H7 (cell line): ENCODE measurements at regions not wholly inside any gene's neighbourhood (a gene's known extent, or its start where the extent isn't known, plus 50 kb on each side); places are given as distances from the start of the nearest gene placed in this dataset.

Experiments used
- DNase-seq: peaks from one replicate; pipeline ENCODE4 v3.0.0; 2012
- H3K27me3 ChIP-seq: 2 replicates; pipeline ENCODE4 v1.6.0; 2011; ENCODE audit warnings: mild to moderate bottlenecking, low read length; ENCODE audit not compliant: control insufficient read depth, insufficient read depth
- H3K36me3 ChIP-seq: replicated peaks from 2 replicates; pipeline ENCODE4 v1.5.1; 2011; ENCODE audit warnings: low read length; ENCODE audit not compliant: control insufficient read depth, insufficient read depth
- H3K4me3 ChIP-seq: 2 replicates; pipeline ENCODE4 v1.5.1; 2011; ENCODE audit warnings: low read depth, mild to moderate bottlenecking, control low read depth, low read length, moderate library complexity; ENCODE audit not compliant: insufficient read depth

DNA sequence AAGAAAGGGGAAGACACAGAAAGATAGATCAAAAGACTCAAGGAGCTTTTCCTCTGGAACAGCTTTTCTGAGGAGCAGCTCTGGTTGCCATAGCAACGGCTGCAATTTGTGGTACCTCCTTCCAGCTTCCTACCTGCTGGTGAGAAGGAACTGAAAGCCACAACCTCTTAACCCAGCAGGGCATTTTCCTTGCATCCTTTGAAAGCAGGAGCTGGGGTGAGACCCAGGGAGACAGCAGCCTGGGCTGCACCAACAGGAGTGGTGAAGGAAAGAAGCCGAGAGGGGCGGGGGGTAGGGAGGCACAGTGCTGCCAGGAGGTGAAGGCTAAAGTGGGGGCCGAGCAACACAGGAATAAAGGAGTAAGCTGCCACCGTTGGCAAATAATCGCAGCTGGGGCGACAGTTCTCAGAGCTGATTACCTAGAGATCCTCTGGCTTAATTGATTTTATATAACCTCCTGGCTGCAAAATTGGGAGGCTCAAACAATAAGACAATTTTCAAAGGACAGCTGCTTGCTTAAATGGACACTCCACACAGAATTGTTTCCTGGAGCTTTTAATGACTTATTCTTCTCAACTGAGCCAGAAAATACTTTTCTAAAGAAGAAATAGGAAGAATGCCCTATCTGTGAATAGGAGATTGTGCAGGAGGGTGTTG, 129.4 kb downstream of the RPAP3 start:
- no peaks in the 10 kb centered on the region for H3K36me3 ChIP-seq
- H3K4me3 ChIP-seq, result no peak overlapping the region
- H3K27me3 ChIP-seq, result no peaks in the 10 kb centered on the region; the same call in 1 of the 2 replicates
- peak; percentile 62 for DNase-seq

GRCh38 chr12:47574252-47575021, 131.4 kb downstream of the RPAP3 start:
- H3K27me3 ChIP-seq, result no peaks in the 10 kb centered on the region; the same call in 1 of the 2 replicates
- H3K4me3 ChIP-seq, result no peak overlapping the region
- DNase-seq, result no peak
- H3K36me3 ChIP-seq, result no peaks in the 10 kb centered on the region

DNA sequence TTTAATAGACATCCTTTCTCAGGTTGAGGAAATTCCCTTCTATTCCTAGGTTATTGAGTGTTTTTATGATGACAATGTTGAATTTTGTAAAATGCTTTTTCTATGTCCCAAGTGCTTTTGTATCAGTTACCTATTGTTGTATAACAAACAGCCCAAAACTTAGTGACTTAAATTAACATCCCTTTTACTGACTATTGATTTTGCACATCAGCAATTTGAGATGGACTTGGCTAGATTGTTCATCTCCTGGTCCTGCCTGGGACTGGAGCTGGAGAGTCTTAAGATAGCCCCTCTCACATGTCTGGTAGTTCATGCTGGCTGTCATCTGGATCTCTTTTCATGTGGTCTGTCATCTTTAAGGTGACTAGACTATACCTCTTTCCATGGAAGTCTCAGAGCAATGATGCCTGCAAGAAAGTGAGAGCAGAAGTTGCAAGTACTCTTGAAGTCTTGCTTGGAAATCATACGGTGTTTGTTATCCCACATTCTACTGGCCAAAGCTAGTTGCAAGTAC, 132.6 kb downstream of the RPAP3 start:
- no peak for DNase-seq
- no peak overlapping the region for H3K4me3 ChIP-seq
- H3K27me3 ChIP-seq, result no peaks in the 10 kb centered on the region; the same call in 1 of the 2 replicates
- no peaks in the 10 kb centered on the region for H3K36me3 ChIP-seq

DNA sequence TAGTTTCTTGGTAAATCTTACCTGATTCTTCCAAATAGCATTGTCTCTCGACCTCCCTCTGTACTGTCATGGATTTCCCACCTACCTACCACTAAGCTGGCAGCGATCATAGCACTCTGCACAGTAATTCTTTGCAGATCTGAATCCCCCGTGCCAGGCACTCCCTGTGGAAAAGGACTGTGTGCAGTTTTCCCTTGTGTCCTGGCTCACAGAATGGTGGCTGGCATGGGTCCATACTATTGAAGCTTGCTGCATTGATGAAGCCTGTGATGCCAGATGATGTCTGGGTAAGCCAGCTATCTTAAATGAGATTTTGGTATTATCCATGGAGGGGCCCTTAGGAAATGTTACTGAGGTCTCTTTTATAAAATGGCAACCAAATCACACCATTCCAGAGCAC, 135.7 kb downstream of the RPAP3 start:
- DNase-seq, result no peak
- Histone ChIP-seq H3K4me3 (no peak overlapping the region), H3K27me3 (no peaks in the 10 kb centered on the region), H3K36me3 (no peaks in the 10 kb centered on the region)

DNA sequence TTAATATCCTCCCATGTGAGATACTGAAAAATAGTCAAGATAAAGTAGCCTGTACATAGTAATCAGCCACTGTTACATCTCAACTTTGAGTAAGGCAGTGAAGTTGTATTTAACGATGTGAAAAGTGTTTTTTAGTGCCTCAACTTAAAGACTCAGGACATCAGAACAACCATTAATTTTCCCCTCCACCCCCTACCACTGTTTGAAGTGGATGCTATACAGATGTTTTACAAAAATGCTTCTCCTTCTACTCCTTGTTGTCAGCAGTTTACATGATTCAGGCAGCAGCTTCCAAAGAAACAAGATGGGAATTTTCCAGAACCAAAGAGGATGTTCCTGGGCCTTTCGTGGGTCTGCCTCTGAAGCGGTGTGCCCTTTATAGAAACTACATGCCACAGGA, 143.6 kb downstream of the RPAP3 start:
- DNase-seq, result no peak
- H3K36me3 ChIP-seq, result no peaks in the 10 kb centered on the region
- no peak overlapping the region for H3K4me3 ChIP-seq
- H3K27me3 ChIP-seq, result no peaks in the 10 kb centered on the region

- DNase-seq, result no peak
- no peaks in the 10 kb centered on the region for H3K36me3 ChIP-seq
- no peaks in the 10 kb centered on the region for H3K27me3 ChIP-seq
- H3K4me3 ChIP-seq, result no peak overlapping the region
Observed at GRCh38 chr12:47561746-47562145, 144.1 kb downstream of the RPAP3 start.

GRCh38 chr12:47560415-47560814, 145.4 kb downstream of the RPAP3 start:
- H3K4me3 ChIP-seq, result no peak overlapping the region
- no peak for DNase-seq
- H3K36me3 ChIP-seq, result no peaks in the 10 kb centered on the region
- no peaks in the 10 kb centered on the region for H3K27me3 ChIP-seq

- no peak overlapping the region for H3K4me3 ChIP-seq
- no peak for DNase-seq
- no peaks in the 10 kb centered on the region for H3K27me3 ChIP-seq
- H3K36me3 ChIP-seq, result no peaks in the 10 kb centered on the region
Observed at GRCh38 chr12:47558625-47559345, 147.0 kb downstream of the RPAP3 start.

DNA sequence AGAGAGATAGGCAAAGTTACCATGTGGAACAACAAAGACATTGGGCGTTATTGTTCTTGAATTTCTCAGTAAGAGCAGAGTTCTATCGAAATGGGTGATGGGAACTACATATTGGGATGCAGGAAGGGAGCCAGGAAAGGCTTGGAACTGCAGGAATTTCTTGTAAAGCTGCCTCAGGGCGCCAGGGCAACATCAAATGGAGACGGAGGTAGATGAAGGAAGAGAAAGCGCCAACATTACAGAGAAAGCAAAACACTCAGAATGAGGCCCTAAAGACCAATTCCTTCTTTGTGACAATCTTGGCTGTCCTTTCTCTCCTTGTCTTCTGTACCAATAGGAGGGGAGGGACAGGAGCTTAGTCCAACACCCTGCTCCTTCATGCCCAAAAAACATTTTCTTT, 148.4 kb downstream of the RPAP3 start:
- DNase-seq, result no peak
- no peak overlapping the region for H3K4me3 ChIP-seq
- no peaks in the 10 kb centered on the region for H3K27me3 ChIP-seq
- H3K36me3 ChIP-seq, result no peaks in the 10 kb centered on the region

DNA sequence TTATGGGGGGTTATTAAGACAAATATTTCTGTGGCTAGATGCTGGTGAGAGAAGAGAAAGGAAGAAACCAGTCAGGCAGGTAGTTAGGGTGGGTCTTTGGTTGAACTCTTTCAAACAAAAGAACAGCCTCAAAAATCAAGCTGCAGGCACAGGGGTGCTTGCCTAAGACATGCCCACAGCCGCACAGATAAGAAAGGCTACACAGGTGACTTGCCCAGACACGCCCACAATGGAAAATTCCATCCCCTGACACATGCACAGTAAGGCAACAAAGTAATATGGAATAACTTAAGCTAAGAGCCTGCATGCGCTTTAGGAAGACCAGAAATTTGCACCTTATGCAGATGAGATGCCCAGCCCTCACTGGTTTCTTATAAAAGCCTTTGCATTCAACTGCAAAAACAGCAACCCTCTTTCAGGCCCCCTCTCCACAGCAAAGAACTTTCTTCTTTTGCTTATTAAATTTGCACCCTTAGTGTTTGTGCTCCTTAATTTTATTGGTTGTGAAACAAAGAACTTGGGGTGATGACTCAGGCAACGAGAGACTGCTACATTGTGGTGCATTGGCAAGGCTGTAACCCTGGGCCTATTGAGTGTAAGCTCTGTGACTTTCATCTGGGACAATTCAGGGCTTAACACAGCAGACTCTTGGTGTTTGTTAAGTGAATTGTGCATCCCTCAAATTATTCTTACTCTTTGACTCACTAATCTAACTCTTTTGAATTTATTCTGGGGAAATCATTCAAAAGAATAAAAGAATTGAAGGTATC, 149.4 kb downstream of the RPAP3 start:
- Histone ChIP-seq H3K27me3 (no peaks in the 10 kb centered on the region), H3K36me3 (no peaks in the 10 kb centered on the region), H3K4me3 (no peak overlapping the region)
- no peak for DNase-seq

- DNase-seq, result no peak
- H3K4me3 ChIP-seq, result no peak overlapping the region
- H3K36me3 ChIP-seq, result no peaks in the 10 kb centered on the region
- no peaks in the 10 kb centered on the region for H3K27me3 ChIP-seq
Observed at GRCh38 chr12:47554046-47554653, 151.7 kb downstream of the RPAP3 start.

GRCh38 chr12:47553266-47553665, 152.6 kb downstream of the RPAP3 start:
- no peaks in the 10 kb centered on the region for H3K36me3 ChIP-seq
- no peak overlapping the region for H3K4me3 ChIP-seq
- no peaks in the 10 kb centered on the region for H3K27me3 ChIP-seq

GRCh38 chr12:47551426-47551851, 154.4 kb downstream of the RPAP3 start:
- no peak for DNase-seq
- no peak overlapping the region for H3K4me3 ChIP-seq
- H3K27me3 ChIP-seq, result no peaks in the 10 kb centered on the region
- H3K36me3 ChIP-seq, result no peaks in the 10 kb centered on the region

More at GRCh38 chr12:47553266-47553665, 152.6 kb downstream of the RPAP3 start:
- no peak for DNase-seq

GRCh38 chr12:47549258-47549657, 156.6 kb downstream of the RPAP3 start:
- H3K4me3 ChIP-seq, result no peak overlapping the region
- no peak for DNase-seq
- H3K27me3 ChIP-seq, result no peaks in the 10 kb centered on the region
- no peaks in the 10 kb centered on the region for H3K36me3 ChIP-seq
